ENCODE measurements at regions not wholly inside any gene's neighbourhood (a gene's known extent, or its start where the extent isn't known, plus 50 kb on each side); places are given as distances from the start of the nearest gene placed in this dataset.

- peaks cover 4 to 10% of the 10 kb centered on the region in 2 donors for H3K9me3 ChIP-seq (replicated peaks in 1 of 2; ENCODE audit: control insufficient read depth in 1 of 2, insufficient read depth in 1 of 2, low read length in 2 of 2)
- Mint-ChIP-seq H3K36me3 (no peaks in the 10 kb centered on the region), H3K27me3 (ENCODE audit: low read depth in 3 of 3) (no peaks in the 10 kb centered on the region), H3K27ac (no peak overlapping the region), H3K9me3 (peaks cover 1 to 14% (median 3%) of the 10 kb centered on the region in 7 donors), H3K4me3 (no peak overlapping the region), H3K4me1 (no peaks in the 10 kb centered on the region)
- no peak overlapping the region for H2AFZ ChIP-seq (ENCODE audit: insufficient read depth, low read depth, low read length, poor library complexity, severe bottlenecking)
- no peak overlapping the region for H3K27ac ChIP-seq (ENCODE audit: low read depth in 1 of 2, low read length in 2 of 2)
- no peaks in the 10 kb centered on the region for H3K4me1 ChIP-seq (ENCODE audit: control insufficient read depth in 1 of 2, insufficient read depth in 2 of 2, low read length in 2 of 2)
- no peaks in the 10 kb centered on the region for H3K27me3 ChIP-seq (ENCODE audit: control insufficient read depth in 2 of 2, insufficient read depth in 2 of 2, low read length in 2 of 2)
- no peak overlapping the region for H3K4me2 ChIP-seq (replicated peaks; ENCODE audit: extremely low read depth, low read length, poor library complexity, severe bottlenecking)
- H3K79me2 ChIP-seq (ENCODE audit: insufficient read depth, low read length), result no peaks in the 10 kb centered on the region
- H4K20me1 ChIP-seq (ENCODE audit: insufficient read depth, low read length), result no peaks in the 10 kb centered on the region
- no peak for DNase-seq
- H3K36me3 ChIP-seq (replicated peaks in 1 of 2; ENCODE audit: control insufficient read depth in 1 of 2, insufficient read depth in 2 of 2, low read length in 2 of 2), result no peaks in the 10 kb centered on the region
- intact Hi-C loops (cut with micrococcal nuclease), result no loop called here
- no peak overlapping the region for H3K4me3 ChIP-seq (replicated peaks in 1 of 3; ENCODE audit: low read depth in 2 of 3, low read length in 3 of 3)
- TF ChIP-seq CTCF (IDR thresholded peaks at IDR 0.05), result no peak
- WGBS (ENCODE audit: insufficient coverage), result no CpG with 5 or more reads among the region's 1 CpG
- H3K9ac ChIP-seq (ENCODE audit: insufficient read depth, low read length, poor library complexity, severe bottlenecking), result no peak overlapping the region
These were observed 1010.3 kb downstream of the NAALADL2 start for GRCh38 chr3:175869404-175869803.

- DNase-seq, result no peak
- H3K9me3 Mint-ChIP-seq, result peaks cover 0 to 13% (median 3%) of the 10 kb centered on the region in 7 donors
- Histone ChIP-seq H2AFZ (ENCODE audit: insufficient read depth, low read depth, low read length, poor library complexity, severe bottlenecking) (no peak overlapping the region), H4K20me1 (ENCODE audit: insufficient read depth, low read length) (no peaks in the 10 kb centered on the region), H3K9me3 (replicated peaks in 1 of 2; ENCODE audit: control insufficient read depth in 1 of 2, insufficient read depth in 1 of 2, low read length in 2 of 2) (peaks cover 0 to 4% of the 10 kb centered on the region in 2 donors), H3K9ac (ENCODE audit: insufficient read depth, low read length, poor library complexity, severe bottlenecking) (no peak overlapping the region), H3K79me2 (ENCODE audit: insufficient read depth, low read length) (no peaks in the 10 kb centered on the region), H3K36me3 (replicated peaks in 1 of 2; ENCODE audit: control insufficient read depth in 1 of 2, insufficient read depth in 2 of 2, low read length in 2 of 2) (no peaks in the 10 kb centered on the region), H3K4me3 (replicated peaks in 1 of 3; ENCODE audit: low read depth in 2 of 3, low read length in 3 of 3) (no peak overlapping the region), H3K4me2 (replicated peaks; ENCODE audit: extremely low read depth, low read length, poor library complexity, severe bottlenecking) (no peak overlapping the region), H3K27ac (ENCODE audit: low read depth in 1 of 2, low read length in 2 of 2) (no peak overlapping the region), H3K4me1 (ENCODE audit: control insufficient read depth in 1 of 2, insufficient read depth in 2 of 2, low read length in 2 of 2) (no peaks in the 10 kb centered on the region), H3K27me3 (ENCODE audit: control insufficient read depth in 2 of 2, insufficient read depth in 2 of 2, low read length in 2 of 2) (no peaks in the 10 kb centered on the region)
- TF ChIP-seq CTCF (IDR thresholded peaks at IDR 0.05), result no peak
- no CpG with 5 or more reads among the region's 1 CpG for WGBS (ENCODE audit: insufficient coverage)
- no peaks in the 10 kb centered on the region for H3K36me3 Mint-ChIP-seq
- no peaks in the 10 kb centered on the region for H3K4me1 Mint-ChIP-seq
- H3K4me3 Mint-ChIP-seq, result no peak overlapping the region
- intact Hi-C loops (cut with micrococcal nuclease), result no loop called here
- H3K27ac Mint-ChIP-seq, result no peak overlapping the region
- no peaks in the 10 kb centered on the region for H3K27me3 Mint-ChIP-seq (ENCODE audit: low read depth in 3 of 3)
These were observed 1009.5 kb downstream of the NAALADL2 start for GRCh38 chr3:175868626-175869025.
